ENCODE measurements at regions not wholly inside any gene's neighbourhood (a gene's known extent, or its start where the extent isn't known, plus 50 kb on each side); places are given as distances from the start of the nearest gene placed in this dataset.

- Histone ChIP-seq H3K9me3 (ENCODE audit: control insufficient read depth, insufficient read depth, low read depth, low read length) (no peaks in the 10 kb centered on the region), H3K27me3 (ENCODE audit: control insufficient read depth, insufficient read depth, low read length) (no peaks in the 10 kb centered on the region), H3K4me3 (ENCODE audit: low read depth in 2 of 2, low read length in 2 of 2) (no peak overlapping the region), H3K4me1 (ENCODE audit: control insufficient read depth, insufficient read depth, low read length) (no peaks in the 10 kb centered on the region), H3K27ac (ENCODE audit: low read length) (no peak overlapping the region), H3K36me3 (ENCODE audit: control insufficient read depth, insufficient read depth, low read length) (no peaks in the 10 kb centered on the region)
- DNase-seq (ENCODE audit: low read depth, low spot score) (no peak), ATAC-seq (no peak)
- no peak for TF ChIP-seq SIN3A (IDR thresholded peaks at IDR 0.05; ENCODE audit: borderline replicate concordance, insufficient read depth, low read depth, low read length)
- no peak for TF ChIP-seq TCF7L2 (IDR thresholded peaks at IDR 0.05; ENCODE audit: low read depth, low read length)
- TF ChIP-seq REST (IDR thresholded peaks at IDR 0.05; ENCODE audit: insufficient read depth in 1 of 2, low read depth in 2 of 2, low read length in 1 of 2) = no peak
- no peak for TF ChIP-seq POLR2AphosphoS5 (IDR thresholded peaks at IDR 0.05; ENCODE audit: low read depth, low read length)
- no peak for TF ChIP-seq CTCF (IDR thresholded peaks at IDR 0.05)
- no TSS peak for BruUV-seq (replicated peaks)
- intact Hi-C loops (cut with micrococcal nuclease; ENCODE audit: unreplicated experiment) (no loop called here), in situ Hi-C loops (cut with HindIII; ENCODE audit: low pct_unique_long_range_greater_than_20kb, low sequenced_read_pairs) (no loop called here)
- ChIA-PET POLR2A (no interaction called here), CTCF (no interaction called here)
Measured at GRCh38 chr2:17337507-17337906, 180.7 kb downstream of the RAD51AP2 start.

- BruUV-seq (replicated peaks) = no TSS peak
- Histone ChIP-seq H3K36me3 (ENCODE audit: control insufficient read depth, insufficient read depth, low read length) (no peaks in the 10 kb centered on the region), H3K9me3 (ENCODE audit: control insufficient read depth, insufficient read depth, low read depth, low read length) (no peaks in the 10 kb centered on the region), H3K4me3 (ENCODE audit: low read depth in 2 of 2, low read length in 2 of 2) (no peak overlapping the region), H3K4me1 (ENCODE audit: control insufficient read depth, insufficient read depth, low read length) (no peaks in the 10 kb centered on the region), H3K27ac (ENCODE audit: low read length) (no peak overlapping the region), H3K27me3 (ENCODE audit: control insufficient read depth, insufficient read depth, low read length) (no peaks in the 10 kb centered on the region)
- intact Hi-C loops (cut with micrococcal nuclease; ENCODE audit: unreplicated experiment) = no loop called here
- ChIA-PET CTCF (no interaction called here), POLR2A (no interaction called here)
- in situ Hi-C loops (cut with HindIII; ENCODE audit: low pct_unique_long_range_greater_than_20kb, low sequenced_read_pairs) = no loop called here
- ATAC-seq (no peak), DNase-seq (ENCODE audit: low read depth, low spot score) (no peak)
- TF ChIP-seq SIN3A (IDR thresholded peaks at IDR 0.05; ENCODE audit: borderline replicate concordance, insufficient read depth, low read depth, low read length) (no peak), TCF7L2 (IDR thresholded peaks at IDR 0.05; ENCODE audit: low read depth, low read length) (no peak), POLR2AphosphoS5 (IDR thresholded peaks at IDR 0.05; ENCODE audit: low read depth, low read length) (no peak), CTCF (IDR thresholded peaks at IDR 0.05) (no peak), REST (IDR thresholded peaks at IDR 0.05; ENCODE audit: insufficient read depth in 1 of 2, low read depth in 2 of 2, low read length in 1 of 2) (no peak)
Measured at GRCh38 chr2:17336458-17336857, 181.8 kb downstream of the RAD51AP2 start.

Measured in Panc1 (cell line).